Neural progenitor cell (in vitro differentiated cells): ENCODE measurements at regions not wholly inside any gene's neighbourhood (a gene's known extent, or its start where the extent isn't known, plus 50 kb on each side); places are given as distances from the start of the nearest gene placed in this dataset.
A peak's percentile ranks its signal among the peaks of the same experiment; 100 is the strongest.

Experiments
- DNase-seq: peaks from one replicate; pipeline ENCODE4 v3.0.0-alpha.2; 2016; ENCODE audit warnings: low spot score
- H2AFZ ChIP-seq: fragments of 200-600 bp; sonication (generic); replicated peaks from 2 replicates; pipeline ENCODE4 v1.6.1; 2016; ENCODE audit warnings: antibody characterized with exemption
- H3F3A ChIP-seq: fragments of 200-600 bp; sonication (generic); 2 replicates; pipeline ENCODE4 v1.6.1; 2016; ENCODE audit warnings: antibody characterized with exemption, low read depth
- H3K27ac ChIP-seq: fragments of 200-600 bp; sonication (generic); 2 replicates; pipeline ENCODE4 v1.5.1; 2016; ENCODE audit warnings: mild to moderate bottlenecking
- H3K27me3 ChIP-seq: fragments of 200-600 bp; sonication (generic); 2 replicates; pipeline ENCODE4 v1.6.1; 2016; ENCODE audit warnings: mild to moderate bottlenecking, moderate library complexity
- H3K36me3 ChIP-seq: fragments of 200-600 bp; sonication (generic); 2 replicates; pipeline ENCODE4 v1.5.1; 2016
- H3K4me1 ChIP-seq: fragments of 200-600 bp; sonication (generic); 2 replicates; pipeline ENCODE4 v1.6.1; 2016; ENCODE audit warnings: mixed run types
- H3K4me2 ChIP-seq: fragments of 200-600 bp; sonication (generic); 2 replicates; pipeline ENCODE4 v1.6.1; 2016
- H3K4me3 ChIP-seq: fragments of 200-600 bp; sonication (generic); 2 replicates; pipeline ENCODE4 v1.5.1; 2016
- H3K79me2 ChIP-seq: fragments of 200-600 bp; sonication (generic); 2 replicates; pipeline ENCODE4 v1.6.1; 2016; ENCODE audit warnings: low read depth
- H3K9ac ChIP-seq: fragments of 200-600 bp; sonication (generic); 2 replicates; pipeline ENCODE4 v1.6.1; 2016
- H3K9me3 ChIP-seq: fragments of 200-600 bp; sonication (generic); 2 replicates; pipeline ENCODE4 v1.5.1; 2016; ENCODE audit warnings: low read depth
- H4K20me1 ChIP-seq: fragments of 200-600 bp; sonication (generic); 2 replicates; pipeline ENCODE4 v1.6.1; 2016; ENCODE audit warnings: low read depth
- H3K27ac Mint-ChIP-seq: 3 replicates; pipeline ENCODE4 v1.8.0; 2021; ENCODE audit warnings: mixed read lengths
- H3K27me3 Mint-ChIP-seq: 2 replicates; pipeline ENCODE4 v1.8.0; 2022; ENCODE audit warnings: low read depth, mild to moderate bottlenecking, inconsistent platforms, moderate library complexity, mixed read lengths; ENCODE audit not compliant: insufficient read depth
- H3K36me3 Mint-ChIP-seq: 3 replicates; pipeline ENCODE4 v1.8.0; 2021; ENCODE audit warnings: mixed read lengths
- H3K4me1 Mint-ChIP-seq: 3 replicates; pipeline ENCODE4 v1.8.0; 2021; ENCODE audit warnings: mixed read lengths
- H3K4me3 Mint-ChIP-seq: 3 replicates; pipeline ENCODE4 v1.8.0; 2021; ENCODE audit warnings: mild to moderate bottlenecking, moderate library complexity, mixed read lengths
- H3K9me3 Mint-ChIP-seq: 3 replicates; pipeline ENCODE4 v1.8.0; 2020; ENCODE audit warnings: mixed read lengths
- CTCF ChIP-seq: fragments of 200-600 bp; sonication (generic); IDR thresholded peaks from 2 replicates; pipeline ENCODE4 v1.5.1; 2017; ENCODE audit warnings: antibody characterized with exemption, mild to moderate bottlenecking
- EZH2 ChIP-seq: fragments of 200-600 bp; sonication (generic); IDR thresholded peaks from 2 replicates; pipeline ENCODE4 v1.6.1; 2017; ENCODE audit warnings: antibody characterized with exemption, mild to moderate bottlenecking, moderate library complexity
- EZH2phosphoT487 ChIP-seq: fragments of 200-600 bp; sonication (generic); IDR thresholded peaks from 2 replicates; pipeline ENCODE4 v1.6.1; 2017; ENCODE audit warnings: antibody characterized with exemption

- Mint-ChIP-seq H3K4me1 (peaks cover 2% of the 10 kb centered on the region), H3K27me3 (peaks cover 7% of the 10 kb centered on the region), H3K36me3 (no peaks in the 10 kb centered on the region), H3K9me3 (peaks cover 5% of the 10 kb centered on the region), H3K4me3 (no peak overlapping the region), H3K27ac (no peak overlapping the region)
- Histone ChIP-seq H3K4me3 (no peak overlapping the region), H3K9ac (no peak overlapping the region), H2AFZ (no peak overlapping the region), H3K79me2 (no peaks in the 10 kb centered on the region), H3F3A (no peaks in the 10 kb centered on the region), H3K4me2 (no peak overlapping the region), H4K20me1 (no peaks in the 10 kb centered on the region), H3K27me3 (no peaks in the 10 kb centered on the region), H3K9me3 (peaks cover 14% of the 10 kb centered on the region), H3K36me3 (no peaks in the 10 kb centered on the region), H3K4me1 (no peaks in the 10 kb centered on the region), H3K27ac (no peak overlapping the region)
- TF ChIP-seq EZH2: no peak
- no peak for DNase-seq
Measured at GRCh38 chrX:22430701-22431100, 158.0 kb downstream of the CBLL2 start.

DNA sequence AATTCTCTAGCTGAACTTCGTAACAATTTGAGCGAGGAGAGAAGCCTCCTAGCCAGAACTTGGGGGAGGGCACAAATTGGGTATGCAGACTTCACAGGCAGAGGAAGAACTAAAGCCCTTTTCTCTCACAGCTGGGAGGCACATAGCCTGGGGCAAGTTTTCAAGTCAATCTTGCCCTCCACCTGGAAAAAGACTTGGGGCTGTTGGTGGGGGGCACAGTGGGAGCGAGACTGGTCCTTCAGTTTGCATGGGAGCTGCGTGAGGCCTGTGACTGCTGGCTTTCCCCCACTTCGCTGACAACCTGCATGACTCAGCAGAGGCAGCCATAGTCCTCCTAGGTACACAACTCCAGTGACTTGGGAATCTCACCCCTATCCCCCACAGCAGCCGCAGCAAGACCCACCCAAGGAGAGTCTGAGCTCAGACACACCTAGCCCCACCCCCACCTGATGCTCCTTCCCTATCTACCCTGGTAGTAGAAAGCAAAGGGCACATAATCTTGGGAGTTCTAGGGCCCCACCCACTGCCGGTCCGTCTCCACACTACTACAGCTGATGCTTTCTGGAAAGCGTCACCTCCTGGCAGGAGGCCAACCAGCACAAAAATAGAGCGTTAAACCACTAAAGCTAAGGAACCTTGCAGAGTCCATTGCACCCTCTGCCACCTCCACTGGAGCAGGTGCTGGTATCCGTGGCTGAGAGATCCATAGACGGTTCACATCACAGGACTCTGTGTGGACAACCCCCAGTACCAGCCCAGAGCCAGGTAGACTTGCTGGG, 160.8 kb downstream of the CBLL2 start:
- Mint-ChIP-seq H3K27me3 (peaks cover 5% of the 10 kb centered on the region), H3K36me3 (no peaks in the 10 kb centered on the region)
- DNase-seq: no peak

DNA sequence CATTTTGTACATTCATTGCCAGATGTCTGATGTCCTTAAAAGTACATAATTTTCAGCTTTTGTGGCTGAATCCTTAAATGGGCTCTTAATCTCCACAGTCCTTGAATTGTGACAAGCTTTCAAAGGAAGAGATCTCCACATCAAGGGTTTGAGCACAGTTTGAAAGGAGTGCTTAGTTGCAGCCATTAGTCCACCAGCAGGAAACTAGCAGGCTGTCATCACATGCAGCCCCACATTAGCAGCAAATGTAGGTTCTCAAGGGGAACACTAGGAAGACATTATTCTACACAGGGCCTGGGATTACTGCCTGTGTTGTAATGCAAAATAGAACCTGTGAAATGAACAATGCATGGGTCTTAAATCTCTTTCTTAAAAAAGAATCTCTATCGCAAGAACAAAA, 173.2 kb downstream of the CBLL2 start:
- H3K27me3 Mint-ChIP-seq: no peaks in the 10 kb centered on the region
- Histone ChIP-seq H3K4me2 (no peak overlapping the region), H3K27me3 (no peaks in the 10 kb centered on the region), H3F3A (peaks cover 2% of the 10 kb centered on the region), H3K27ac (peak overlapping the region; percentile 53), H4K20me1 (no peaks in the 10 kb centered on the region), H2AFZ (no peak overlapping the region), H3K4me1 (no peaks in the 10 kb centered on the region), H3K79me2 (no peaks in the 10 kb centered on the region), H3K36me3 (no peaks in the 10 kb centered on the region), H3K9me3 (peaks cover 5% of the 10 kb centered on the region), H3K4me3 (no peak overlapping the region), H3K9ac (no peak overlapping the region)
- no peak overlapping the region for H3K4me3 Mint-ChIP-seq
- H3K36me3 Mint-ChIP-seq: no peaks in the 10 kb centered on the region
- peak; percentile 21 for DNase-seq
- peaks cover 4% of the 10 kb centered on the region for H3K4me1 Mint-ChIP-seq
- H3K27ac Mint-ChIP-seq: no peak overlapping the region
- TF ChIP-seq EZH2 (no peak), CTCF (no peak), EZH2phosphoT487 (no peak)
- H3K9me3 Mint-ChIP-seq: peaks cover 5% of the 10 kb centered on the region

More for the DNA sequence above, 160.8 kb downstream of the CBLL2 start:
- Histone ChIP-seq H3K36me3 (no peaks in the 10 kb centered on the region), H3K9ac (no peak overlapping the region), H3K79me2 (no peaks in the 10 kb centered on the region), H3K4me1 (no peaks in the 10 kb centered on the region), H3K27ac (no peak overlapping the region), H2AFZ (no peak overlapping the region), H3F3A (no peaks in the 10 kb centered on the region), H3K4me2 (no peak overlapping the region), H3K4me3 (no peak overlapping the region), H3K27me3 (no peaks in the 10 kb centered on the region), H3K9me3 (peaks cover 14% of the 10 kb centered on the region), H4K20me1 (no peaks in the 10 kb centered on the region)
- no peak overlapping the region for H3K27ac Mint-ChIP-seq
- peaks cover 2% of the 10 kb centered on the region for H3K4me1 Mint-ChIP-seq
- TF ChIP-seq CTCF (no peak), EZH2phosphoT487 (no peak), EZH2 (no peak)
- peaks cover 7% of the 10 kb centered on the region for H3K9me3 Mint-ChIP-seq
- no peak overlapping the region for H3K4me3 Mint-ChIP-seq

GRCh38 chrX:22462959-22463358, 190.2 kb downstream of the CBLL2 start:
- no peak overlapping the region for H3K4me2 ChIP-seq
- no peaks in the 10 kb centered on the region for H3K36me3 ChIP-seq
- H3F3A ChIP-seq: no peaks in the 10 kb centered on the region
- no peaks in the 10 kb centered on the region for H3K79me2 ChIP-seq
- H3K4me1 ChIP-seq: no peaks in the 10 kb centered on the region
- Mint-ChIP-seq H3K27ac (no peak overlapping the region), H3K27me3 (peaks cover 2% of the 10 kb centered on the region), H3K36me3 (no peaks in the 10 kb centered on the region), H3K4me1 (peaks cover 2% of the 10 kb centered on the region), H3K4me3 (no peak overlapping the region), H3K9me3 (no peaks in the 10 kb centered on the region)
- H3K27me3 ChIP-seq: no peaks in the 10 kb centered on the region
- H3K27ac ChIP-seq: no peak overlapping the region
- peaks cover 7% of the 10 kb centered on the region for H3K9me3 ChIP-seq
- TF ChIP-seq CTCF: no peak
- TF ChIP-seq EZH2: no peak
- TF ChIP-seq EZH2phosphoT487: no peak
- no peak overlapping the region for H3K4me3 ChIP-seq
- H4K20me1 ChIP-seq: no peaks in the 10 kb centered on the region
- no peak overlapping the region for H3K9ac ChIP-seq
- no peak overlapping the region for H2AFZ ChIP-seq
- DNase-seq: no peak
